Panc1 (cell line): ENCODE measurements at regions not wholly inside any gene's neighbourhood (a gene's known extent, or its start where the extent isn't known, plus 50 kb on each side); places are given as distances from the start of the nearest gene placed in this dataset.

Experiments used
- ATAC-seq: fragments of 200-7000 bp; cut with Tn5 transposase; 2 replicates; pipeline ENCODE4 v1.9.1; 2020; ENCODE audit warnings: mild to moderate bottlenecking, moderate library complexity
- BruUV-seq: library from RNA; stranded (reverse); fragments of 400-500 nt; replicated peaks from 2 replicates; lab custom pipeline; 2021; lab: Mats Ljungman, UMichigan
- CTCF ChIA-PET: fragments of 300-600 bp; sonication (Branson Sonifier 250); formaldehyde crosslinking; loops from one replicate; lab custom pipeline; 2022; ENCODE audit warnings: antibody characterized with exemption; lab: Charles Lee
- POLR2A ChIA-PET: fragments of 300-600 bp; sonication (Branson Sonifier 250); formaldehyde crosslinking; loops from one replicate; lab custom pipeline; 2022; ENCODE audit warnings: antibody characterized with exemption; lab: Charles Lee
- DNase-seq: peaks from one replicate; pipeline ENCODE4 v3.0.0-alpha.2; 2010; ENCODE audit warnings: low read depth, low spot score
- H3K27ac ChIP-seq: 2 replicates; pipeline ENCODE4 v1.5.1; 2011; ENCODE audit warnings: mild to moderate bottlenecking, low read length, inconsistent platforms
- H3K27me3 ChIP-seq: fragments of 200-500 bp; sonication (Bioruptor generic); 2 replicates; pipeline ENCODE4 v1.6.0; 2014; ENCODE audit warnings: low read length, inconsistent platforms; ENCODE audit not compliant: control insufficient read depth, insufficient read depth
- H3K36me3 ChIP-seq: fragments of 200-500 bp; sonication (Bioruptor generic); 2 replicates; pipeline ENCODE4 v1.5.1; 2014; ENCODE audit warnings: inconsistent platforms, mild to moderate bottlenecking, low read length, moderate library complexity; ENCODE audit not compliant: control insufficient read depth, insufficient read depth
- H3K4me1 ChIP-seq: 2 replicates; pipeline ENCODE4 v1.5.1; 2011; ENCODE audit warnings: inconsistent platforms, mild to moderate bottlenecking, low read length, moderate library complexity; ENCODE audit not compliant: control insufficient read depth, insufficient read depth
- H3K4me3 ChIP-seq, 2 experiments: 2 replicates each; pipeline ENCODE4 v1.5.1; 2011 to 2012; ENCODE audit warnings: low read depth in 2 of 2, low read length in 2 of 2, mild to moderate bottlenecking in 2 of 2, inconsistent platforms in 1 of 2, moderate library complexity in 1 of 2
- H3K9me3 ChIP-seq: fragments of 200-500 bp; sonication (Bioruptor generic); 2 replicates; pipeline ENCODE4 v1.5.1; 2014; ENCODE audit warnings: low read depth, mild to moderate bottlenecking, inconsistent platforms, low read length, moderate library complexity; ENCODE audit not compliant: control insufficient read depth, insufficient read depth
- CTCF ChIP-seq: fragments of 450-650 bp; IDR thresholded peaks from 2 replicates; pipeline ENCODE4 v1.5.1; 2017; ENCODE audit warnings: mild to moderate bottlenecking
- POLR2AphosphoS5 ChIP-seq: IDR thresholded peaks from 2 replicates; pipeline ENCODE4 v1.6.1; 2012; ENCODE audit warnings: mild to moderate bottlenecking, low read depth, low read length, moderate library complexity
- REST ChIP-seq, 2 experiments: IDR thresholded peaks; 2 replicates each; pipeline ENCODE4 v1.6.1; 2011 to 2012; ENCODE audit warnings: low read depth in 2 of 2, control low read depth in 1 of 2, low read length in 1 of 2, mild to moderate bottlenecking in 1 of 2, moderate library complexity in 1 of 2; ENCODE audit not compliant: insufficient read depth in 1 of 2
- SIN3A ChIP-seq: IDR thresholded peaks from 2 replicates; pipeline ENCODE4 v1.6.1; 2012; ENCODE audit warnings: low read depth, mild to moderate bottlenecking, low read length, moderate library complexity, borderline replicate concordance; ENCODE audit not compliant: insufficient read depth
- TCF7L2 ChIP-seq: IDR thresholded peaks from 2 replicates; pipeline ENCODE4 v1.6.1; 2011; ENCODE audit warnings: mild to moderate bottlenecking, low read depth, low read length, inconsistent platforms
- in situ Hi-C: cut with HindIII; loops from 2 replicates; pipeline ENCODE4 v1.10.0; 2016; ENCODE audit warnings: low sequenced_read_pairs, low pct_unique_long_range_greater_than_20kb
- intact Hi-C: fragments of 100-400 bp; cut with micrococcal nuclease; formaldehyde crosslinking; loops from one replicate; pipeline ENCODE4 v1.10.0; 2022; ENCODE audit not compliant: unreplicated experiment

GRCh38 chr3:81923038-81923437 lies 161.6 kb upstream of the GBE1 start:
- no peak for ATAC-seq
- no peaks in the 10 kb centered on the region for H3K4me1 ChIP-seq
- no peaks in the 10 kb centered on the region for H3K9me3 ChIP-seq
- ChIA-PET POLR2A (no interaction called here), CTCF (no interaction called here)
- TF ChIP-seq TCF7L2 (no peak), REST (IDR thresholded peaks at IDR 0.05; ENCODE audit: insufficient read depth in 1 of 2, low read depth in 2 of 2, low read length in 1 of 2) (no peak), CTCF (no peak), SIN3A (no peak), POLR2AphosphoS5 (no peak)
- no peaks in the 10 kb centered on the region for H3K36me3 ChIP-seq
- in situ Hi-C loops, result no loop called here
- H3K27ac ChIP-seq, result no peak overlapping the region
- BruUV-seq, result no TSS peak
- no peaks in the 10 kb centered on the region for H3K27me3 ChIP-seq
- H3K4me3 ChIP-seq, result no peak overlapping the region
- intact Hi-C loops, result no loop called here
- DNase-seq, result no peak

- no peaks in the 10 kb centered on the region for H3K36me3 ChIP-seq
- in situ Hi-C loops, result no loop called here
- BruUV-seq, result no TSS peak
- no peak overlapping the region for H3K4me3 ChIP-seq
- TF ChIP-seq REST (IDR thresholded peaks at IDR 0.05; ENCODE audit: insufficient read depth in 1 of 2, low read depth in 2 of 2, low read length in 1 of 2) (no peak), TCF7L2 (no peak), CTCF (no peak)
- intact Hi-C loops, result no loop called here
- ChIA-PET CTCF (no interaction called here), POLR2A (no interaction called here)
- no peaks in the 10 kb centered on the region for H3K4me1 ChIP-seq
- no peaks in the 10 kb centered on the region for H3K9me3 ChIP-seq
- no peak overlapping the region for H3K27ac ChIP-seq
- H3K27me3 ChIP-seq, result no peaks in the 10 kb centered on the region
- ATAC-seq (no peak), DNase-seq (no peak)
These were observed 161.0 kb upstream of the GBE1 start for GRCh38 chr3:81922404-81922803.
